SK-N-SH (cell line): ENCODE measurements at regions not wholly inside any gene's neighbourhood (a gene's known extent, or its start where the extent isn't known, plus 50 kb on each side); places are given as distances from the start of the nearest gene placed in this dataset.

Experiments
- CTCF ChIA-PET: fragments of 300-600, 350-600 bp; formaldehyde crosslinking; extraction: SDS; loops from one replicate; lab custom pipeline; 2021; lab: Yijun Ruan, JAX
- POLR2A ChIA-PET: fragments of 350-600 bp; sonication (Branson Sonifier 250); formaldehyde crosslinking; extraction: SDS; loops from one replicate; lab custom pipeline; 2020; ENCODE audit warnings: antibody characterized with exemption, inconsistent platforms; lab: Yijun Ruan, JAX
- DNase-seq: peaks from one replicate; pipeline ENCODE4 v3.0.0; 2012
- H2AFZ ChIP-seq: fragments of 200-600 bp; sonication (generic); 2 replicates; pipeline ENCODE4 v1.8.1; 2016; ENCODE audit warnings: antibody characterized with exemption, mild to moderate bottlenecking, low read depth
- H3F3A ChIP-seq: fragments of 200-600 bp; sonication (generic); replicated peaks from 2 replicates; pipeline ENCODE3; 2016; ENCODE audit warnings: antibody characterized with exemption, mild to moderate bottlenecking; ENCODE audit not compliant: insufficient read depth
- H3K27ac ChIP-seq, 2 experiments: fragments of 200-500 bp in 1 of 2; fragments of 200-600 bp in 1 of 2; sonication (Bioruptor generic) in 1 of 2; sonication (generic), shearing (Covaris generic) in 1 of 2; 2 replicates each; pipeline versions ENCODE4 v1.5.1 to v1.6.1; 2014 to 2016; ENCODE audit warnings: low read depth in 2 of 2, inconsistent platforms in 1 of 2, low read length in 1 of 2, mild to moderate bottlenecking in 1 of 2, mixed read lengths in 1 of 2
- H3K27me3 ChIP-seq: fragments of 200-600 bp; sonication (generic), shearing (Covaris generic); 2 replicates; pipeline ENCODE4 v1.6.1; 2016; ENCODE audit warnings: mixed run types; ENCODE audit not compliant: insufficient read depth
- H3K36me3 ChIP-seq, 2 experiments: fragments of 200-500 bp in 1 of 2; fragments of 200-600 bp in 1 of 2; sonication (Bioruptor generic) in 1 of 2; sonication (generic) in 1 of 2; replicated peaks in 1 of 2; 2 replicates each; pipeline versions ENCODE3 to v1.5.1; 2014 to 2016; ENCODE audit warnings: low read length in 1 of 2, mild to moderate bottlenecking in 1 of 2; ENCODE audit not compliant: insufficient read depth in 2 of 2, control insufficient read depth in 1 of 2
- H3K4me1 ChIP-seq, 2 experiments: fragments of 200-500 bp in 1 of 2; fragments of 200-600 bp in 1 of 2; sonication (Bioruptor generic) in 1 of 2; sonication (generic), shearing (Covaris generic) in 1 of 2; 2 replicates each; pipeline versions ENCODE4 v1.5.1 to v1.6.1; 2014 to 2016; ENCODE audit warnings: low read depth in 1 of 2, low read length in 1 of 2, mixed run types in 1 of 2; ENCODE audit not compliant: insufficient read depth in 2 of 2, control insufficient read depth in 1 of 2
- H3K4me2 ChIP-seq: fragments of 200-600 bp; sonication (generic), shearing (Covaris generic); 2 replicates; pipeline ENCODE4 v1.6.1; 2017; ENCODE audit warnings: mixed run types
- H3K4me3 ChIP-seq, 2 experiments: fragments of 200-500 bp in 1 of 2; fragments of 200-600 bp in 1 of 2; sonication (Bioruptor generic) in 1 of 2; sonication (generic), shearing (Covaris generic) in 1 of 2; 2 replicates each; pipeline versions ENCODE4 v1.5.1 to v1.8.1; 2014 to 2016; ENCODE audit warnings: low read depth in 2 of 2, inconsistent platforms in 1 of 2, low read length in 1 of 2, mild to moderate bottlenecking in 1 of 2, mixed read lengths in 1 of 2, moderate library complexity in 1 of 2
- H3K79me2 ChIP-seq: fragments of 200-600 bp; sonication (generic); 2 replicates; pipeline ENCODE4 v1.8.1; 2017; ENCODE audit warnings: mild to moderate bottlenecking; ENCODE audit not compliant: insufficient read depth
- H3K9ac ChIP-seq: fragments of 200-600 bp; sonication (generic); 2 replicates; pipeline ENCODE4 v1.6.1; 2017; ENCODE audit warnings: mixed run types
- H3K9me2 ChIP-seq: fragments of 200-600 bp; sonication (generic); 2 replicates; pipeline ENCODE4 v1.6.1; 2017; ENCODE audit warnings: mixed run types
- H3K9me3 ChIP-seq: fragments of 200-600 bp; sonication (generic); 2 replicates; pipeline ENCODE4 v1.6.1; 2017; ENCODE audit warnings: mixed run types, mild to moderate bottlenecking, moderate library complexity
- H4K20me1 ChIP-seq: fragments of 200-600 bp; sonication (generic); 2 replicates; pipeline ENCODE4 v1.6.1; 2017; ENCODE audit warnings: mild to moderate bottlenecking, mixed run types; ENCODE audit not compliant: insufficient read depth
- CHD2 ChIP-seq: fragments of 150-350 bp; IDR thresholded peaks from 2 replicates; pipeline ENCODE4 v1.6.1; 2018; ENCODE audit warnings: low read length; ENCODE audit not compliant: partially characterized antibody
- CTCF ChIP-seq: fragments of 200-600 bp; sonication (generic); IDR thresholded peaks from 2 replicates; pipeline ENCODE4 v1.6.1; 2017; ENCODE audit warnings: antibody characterized with exemption, mild to moderate bottlenecking, moderate library complexity
- EP300 ChIP-seq, 2 experiments: IDR thresholded peaks; 2 replicates each; pipeline versions ENCODE4 v1.4.0 to v1.6.1; 2012; ENCODE audit warnings: borderline replicate concordance in 1 of 2, low read depth in 1 of 2, low read length in 1 of 2
- EZH2phosphoT487 ChIP-seq: fragments of 200-600 bp; sonication (generic); IDR thresholded peaks from 2 replicates; pipeline ENCODE4 v1.6.1; 2017; ENCODE audit warnings: low read depth, mixed run types, mild to moderate bottlenecking, antibody characterized with exemption, moderate library complexity, borderline replicate concordance
- GATA2 ChIP-seq: sonication (generic); formaldehyde crosslinking; IDR thresholded peaks from 2 replicates; pipeline ENCODE4 v1.5.0; 2020; ENCODE audit warnings: mild to moderate bottlenecking, missing genetic modification reagents
- IRF3 ChIP-seq: fragments of 150-350 bp; IDR thresholded peaks from 2 replicates; pipeline ENCODE4 v1.6.1; 2016; ENCODE audit warnings: mild to moderate bottlenecking, low read depth, low read length
- JUND ChIP-seq: IDR thresholded peaks from 2 replicates; pipeline ENCODE4 v1.4.0; 2012
- MAX ChIP-seq: IDR thresholded peaks from 2 replicates; pipeline ENCODE4 v1.4.0; 2012; ENCODE audit warnings: low read depth
- MEF2A ChIP-seq: IDR thresholded peaks from 2 replicates; pipeline ENCODE4 v1.4.0; 2012; ENCODE audit warnings: low read depth, borderline replicate concordance
- MXI1 ChIP-seq: IDR thresholded peaks from 2 replicates; pipeline ENCODE4 v1.6.1; 2012; ENCODE audit warnings: mild to moderate bottlenecking, low read depth, low read length, improper control_type of control experiment
- NFIC ChIP-seq: IDR thresholded peaks from 2 replicates; pipeline ENCODE4 v1.4.0; 2012; ENCODE audit warnings: borderline replicate concordance
- NRF1 ChIP-seq: IDR thresholded peaks from 2 replicates; pipeline ENCODE4 v1.6.1; 2012; ENCODE audit warnings: low read depth, mild to moderate bottlenecking, low read length
- PBX3 ChIP-seq: IDR thresholded peaks from 2 replicates; pipeline ENCODE4; 2012
- POLR2AphosphoS5 ChIP-seq: IDR thresholded peaks from 2 replicates; pipeline ENCODE4 v1.6.1; 2012; ENCODE audit warnings: low read depth, low read length
- RAD21 ChIP-seq: IDR thresholded peaks from 2 replicates; pipeline ENCODE4 v1.6.1; 2012; ENCODE audit warnings: mild to moderate bottlenecking, low read length
- RFX5 ChIP-seq: IDR thresholded peaks from 2 replicates; pipeline ENCODE4 v1.6.1; 2012; ENCODE audit warnings: mild to moderate bottlenecking, improper control_type of control experiment, low read length
- SIN3A ChIP-seq: IDR thresholded peaks from 2 replicates; pipeline ENCODE4 v1.6.1; 2012; ENCODE audit warnings: low read depth, mild to moderate bottlenecking, low read length, moderate library complexity, borderline replicate concordance
- USF1 ChIP-seq: IDR thresholded peaks from 2 replicates; pipeline ENCODE4 v1.4.0; 2012; ENCODE audit warnings: low read depth, borderline replicate concordance
- ZBTB33 ChIP-seq: IDR thresholded peaks from 2 replicates; pipeline ENCODE4 v1.4.0; 2012; ENCODE audit warnings: low read depth, borderline replicate concordance
- WGBS: methylation state at CpG from one replicate; pipeline ENCODE4 v1.1.6; 2017; ENCODE audit warnings: low lambda C conversion rate; 5-methylcytosine and 5-hydroxymethylcytosine counted together

- Histone ChIP-seq H3K27ac (no peak overlapping the region), H2AFZ (no peak overlapping the region), H3K4me1 (no peaks in the 10 kb centered on the region), H3K9me2 (no peaks in the 10 kb centered on the region), H3F3A (no peaks in the 10 kb centered on the region), H3K27me3 (no peaks in the 10 kb centered on the region), H3K79me2 (no peaks in the 10 kb centered on the region), H4K20me1 (no peaks in the 10 kb centered on the region), H3K36me3 (no peaks in the 10 kb centered on the region), H3K4me3 (no peak overlapping the region), H3K9me3 (no peaks in the 10 kb centered on the region), H3K4me2 (no peak overlapping the region), H3K9ac (no peak overlapping the region)
- 14% methylated on average over 3 of the region's 3 CpGs for WGBS
- DNase-seq: no peak
- POLR2A ChIA-PET: no interaction called here
- CTCF ChIA-PET: interaction anchor here (0.9 kb wide), 1 partner anchor 221 kb away, joined by 3 read pairs; no protein-coding TSS in a partner anchor
- TF ChIP-seq MEF2A: no peak
- no peak for TF ChIP-seq MXI1
- TF ChIP-seq JUND: no peak
- TF ChIP-seq POLR2AphosphoS5: no peak
- no peak for TF ChIP-seq IRF3
- TF ChIP-seq NFIC: no peak
- no peak for TF ChIP-seq RAD21
- TF ChIP-seq ZBTB33: no peak
- TF ChIP-seq EP300 (IDR thresholded peaks at IDR 0.05; ENCODE audit: borderline replicate concordance in 1 of 2, low read depth in 1 of 2, low read length in 1 of 2): no peak
- no peak for TF ChIP-seq PBX3
- no peak for TF ChIP-seq EZH2phosphoT487
- TF ChIP-seq MAX: no peak
- no peak for TF ChIP-seq GATA2 (CRISPR knock-in tag)
- TF ChIP-seq NRF1: no peak
- no peak for TF ChIP-seq USF1
- no peak for TF ChIP-seq CHD2
- no peak for TF ChIP-seq SIN3A
- TF ChIP-seq CTCF: no peak
- no peak for TF ChIP-seq RFX5
Measured at GRCh38 chr2:41475959-41476358, 571.9 kb upstream of the PKDCC start.
